Keratinocyte (primary cell): ENCODE measurements at regions not wholly inside any gene's neighbourhood (a gene's known extent, or its start where the extent isn't known, plus 50 kb on each side); places are given as distances from the start of the nearest gene placed in this dataset.

Experiments
- DNase-seq: peaks from one replicate; pipeline ENCODE4 v3.0.0-alpha.2; 2011; ENCODE audit warnings: low read depth, missing footprints, low spot score
- FAIRE-seq: peaks from 2 replicates; lab custom pipeline; 2011; peaks lifted over from hg19 to GRCh38; lab: Jason Lieb, UNC
- H2AFZ ChIP-seq: 2 replicates; pipeline ENCODE4 v1.6.0; 2012; ENCODE audit warnings: low read length, control low read depth, inconsistent platforms; ENCODE audit not compliant: control insufficient read depth
- H3K27ac ChIP-seq: 2 replicates; pipeline ENCODE4 v1.5.1; 2011; ENCODE audit warnings: low read length; ENCODE audit not compliant: control insufficient read depth, insufficient read depth
- H3K27me3 ChIP-seq: 3 replicates; pipeline ENCODE4 v1.6.0; 2011; ENCODE audit warnings: low read length; ENCODE audit not compliant: control insufficient read depth, insufficient read depth; ENCODE audit errors: extremely low read depth
- H3K36me3 ChIP-seq, 2 experiments: 2 replicates in 1 of 2; 3 replicates in 1 of 2; pipeline ENCODE4 v1.5.1; 2011; ENCODE audit warnings: low read length in 2 of 2, mild to moderate bottlenecking in 1 of 2; ENCODE audit not compliant: control insufficient read depth in 2 of 2, insufficient read depth in 2 of 2; ENCODE audit errors: extremely low read depth in 1 of 2
- H3K4me1 ChIP-seq: 3 replicates; pipeline ENCODE4 v1.5.1; 2011; ENCODE audit warnings: low read length; ENCODE audit not compliant: control insufficient read depth, insufficient read depth; ENCODE audit errors: extremely low read depth
- H3K4me2 ChIP-seq: 3 replicates; pipeline ENCODE4 v1.6.0; 2011; ENCODE audit warnings: low read depth, low read length; ENCODE audit not compliant: control insufficient read depth, insufficient read depth; ENCODE audit errors: extremely low read depth
- H3K4me3 ChIP-seq, 3 experiments: fragments of 200-600 bp in 1 of 3; sonication (generic) in 1 of 3; 2 replicates in 2 of 3; 3 replicates in 1 of 3; pipeline ENCODE4 v1.5.1; 2011 to 2016; ENCODE audit warnings: low read length in 3 of 3, mild to moderate bottlenecking in 3 of 3, control low read depth in 2 of 3, inconsistent platforms in 1 of 3, low read depth in 1 of 3, mixed read lengths in 1 of 3, mixed run types in 1 of 3, moderate library complexity in 1 of 3; ENCODE audit not compliant: control insufficient read depth in 2 of 3, insufficient read depth in 2 of 3; ENCODE audit errors: extremely low read depth in 1 of 3
- H3K79me2 ChIP-seq: 2 replicates; pipeline ENCODE4 v1.6.0; 2012; ENCODE audit warnings: low read length; ENCODE audit not compliant: control insufficient read depth, insufficient read depth
- H3K9ac ChIP-seq: 3 replicates; pipeline ENCODE4 v1.6.0; 2011; ENCODE audit warnings: low read length; ENCODE audit not compliant: control insufficient read depth, insufficient read depth; ENCODE audit errors: extremely low read depth
- H3K9me1 ChIP-seq: 3 replicates; pipeline ENCODE4 v1.6.0; 2011; ENCODE audit warnings: low read length; ENCODE audit not compliant: control insufficient read depth, insufficient read depth; ENCODE audit errors: extremely low read depth
- H3K9me3 ChIP-seq: 2 replicates; pipeline ENCODE4 v1.5.1; 2012; ENCODE audit warnings: low read depth, low read length; ENCODE audit not compliant: control insufficient read depth
- H4K20me1 ChIP-seq: 3 replicates; pipeline ENCODE4 v1.6.0; 2011; ENCODE audit warnings: low read length; ENCODE audit not compliant: control insufficient read depth, insufficient read depth; ENCODE audit errors: extremely low read depth
- CTCF ChIP-seq, 3 experiments: IDR thresholded peaks in 1 of 3; conservative IDR thresholded peaks in 1 of 3; optimal IDR thresholded peaks in 1 of 3; 2 replicates in 2 of 3; 3 replicates in 1 of 3; pipeline versions ENCODE3 to v1.5.1; 2011; ENCODE audit warnings: low read length in 3 of 3, mild to moderate bottlenecking in 3 of 3, moderate library complexity in 2 of 3, control low read depth in 1 of 3, inconsistent platforms in 1 of 3; ENCODE audit not compliant: insufficient read depth in 2 of 3; ENCODE audit errors: extremely low read depth in 1 of 3
- EZH2 ChIP-seq: IDR thresholded peaks from one replicate; pipeline ENCODE4 v1.6.1; 2012; ENCODE audit warnings: inconsistent platforms, mild to moderate bottlenecking, low read length, moderate library complexity
- dilution Hi-C: fragments of 300-500 bp; cut with MboI; formaldehyde crosslinking; loops from one replicate; pipeline ENCODE4 v1.7.0; 2020; ENCODE audit warnings: low sequenced_read_pairs; ENCODE audit not compliant: extremely low pct_ligation_motif_present

GRCh38 chr7:13725591-13725990, 263.9 kb downstream of the ETV1 start:
- FAIRE-seq (no peak), DNase-seq (no peak)
- dilution Hi-C loops: loop anchor here (25.0 kb wide), 1 partner anchor 438 kb away; no protein-coding TSS in a partner anchor

GRCh38 chr7:13727279-13727678, 262.2 kb downstream of the ETV1 start:
- TF ChIP-seq CTCF (optimal IDR thresholded peaks at IDR 0.05 in 1 of 3, IDR thresholded peaks at IDR 0.05 in 1 of 3, conservative IDR thresholded peaks at IDR 0.05 in 1 of 3; ENCODE audit: extremely low read depth in 1 of 3, insufficient read depth in 2 of 3, low read length in 3 of 3) (no peak), EZH2 (no peak)
- Histone ChIP-seq H3K27ac (no peak overlapping the region), H3K4me2 (no peak overlapping the region), H3K9me1 (no peaks in the 10 kb centered on the region), H2AFZ (no peak overlapping the region), H3K36me3 (no peaks in the 10 kb centered on the region), H3K27me3 (no peaks in the 10 kb centered on the region), H3K4me3 (no peak overlapping the region), H3K4me1 (no peaks in the 10 kb centered on the region), H3K79me2 (no peaks in the 10 kb centered on the region), H3K9me3 (no peaks in the 10 kb centered on the region), H4K20me1 (no peaks in the 10 kb centered on the region), H3K9ac (no peak overlapping the region)
- DNase-seq: no peak
- dilution Hi-C loops: loop anchor here (25.0 kb wide), 1 partner anchor 440 kb away; no protein-coding TSS in a partner anchor
- no peak for FAIRE-seq

More at GRCh38 chr7:13725591-13725990, 263.9 kb downstream of the ETV1 start:
- H3K4me1 ChIP-seq: no peaks in the 10 kb centered on the region
- H3K27ac ChIP-seq: no peak overlapping the region
- H3K9me1 ChIP-seq: no peaks in the 10 kb centered on the region
- no peak overlapping the region for H3K4me2 ChIP-seq
- no peak overlapping the region for H2AFZ ChIP-seq
- no peaks in the 10 kb centered on the region for H3K36me3 ChIP-seq
- H3K27me3 ChIP-seq: no peaks in the 10 kb centered on the region
- H3K4me3 ChIP-seq: no peak overlapping the region
- no peak overlapping the region for H3K9ac ChIP-seq
- no peaks in the 10 kb centered on the region for H3K79me2 ChIP-seq
- H3K9me3 ChIP-seq: no peaks in the 10 kb centered on the region
- TF ChIP-seq CTCF (optimal IDR thresholded peaks at IDR 0.05 in 1 of 3, IDR thresholded peaks at IDR 0.05 in 1 of 3, conservative IDR thresholded peaks at IDR 0.05 in 1 of 3; ENCODE audit: extremely low read depth in 1 of 3, insufficient read depth in 2 of 3, low read length in 3 of 3): no peak
- no peaks in the 10 kb centered on the region for H4K20me1 ChIP-seq
